WTC11 (cell line): ENCODE measurements at regions not wholly inside any gene's neighbourhood (a gene's known extent, or its start where the extent isn't known, plus 50 kb on each side); places are given as distances from the start of the nearest gene placed in this dataset.

Experiments used
- ATF3 ChIP-seq: sonication (generic); formaldehyde crosslinking; conservative IDR thresholded peaks from 2 replicates; pipeline ENCODE4 v1.8.1; 2022; ENCODE audit warnings: mild to moderate bottlenecking, missing genetic modification reagents
- CTCF ChIP-seq: fragments of 200-600 bp; IDR thresholded peaks from 2 replicates; pipeline ENCODE4 v1.8.0; 2022; ENCODE audit warnings: antibody characterized with exemption
- ZNF423 ChIP-seq: fragments of 250-450 bp; sonication (Bioruptor Pico); IDR thresholded peaks from 2 replicates; pipeline ENCODE4 v2.1.2; 2022; ENCODE audit warnings: mild to moderate bottlenecking, moderate library complexity

GRCh38 chr3:26291840-26292239, 330.7 kb upstream of the LRRC3B start:
- TF ChIP-seq CTCF (no peak), ZNF423 (CRISPR knock-in tag) (no peak), ATF3 (CRISPR knock-in tag) (no peak)
